Mesendoderm (in vitro differentiated cells): ENCODE measurements at regions not wholly inside any gene's neighbourhood (a gene's known extent, or its start where the extent isn't known, plus 50 kb on each side); places are given as distances from the start of the nearest gene placed in this dataset.
A peak's percentile ranks its signal among the peaks of the same experiment; 100 is the strongest.

ENCODE experiments used
- DNase-seq: peaks from one replicate; pipeline ENCODE4 v3.0.0; 2013
- H2AK5ac ChIP-seq: 2 replicates; pipeline ENCODE4 v1.6.1; 2013; ENCODE audit warnings: low read length, inconsistent platforms
- H2BK120ac ChIP-seq: 2 replicates; pipeline ENCODE4 v1.6.1; 2013; ENCODE audit warnings: low read depth, mild to moderate bottlenecking, low read length, moderate library complexity, mixed read lengths
- H2BK15ac ChIP-seq: replicated peaks from 2 replicates; pipeline ENCODE4 v1.6.1; 2013; ENCODE audit warnings: low read depth, mild to moderate bottlenecking, moderate library complexity
- H2BK5ac ChIP-seq: 2 replicates; pipeline ENCODE4 v1.6.1; 2013; ENCODE audit warnings: low read length, inconsistent platforms
- H3K18ac ChIP-seq: 2 replicates; pipeline ENCODE4 v1.6.1; 2013; ENCODE audit warnings: mild to moderate bottlenecking, low read length, mixed read lengths
- H3K23ac ChIP-seq: one replicate; pipeline ENCODE4 v1.6.1; 2013; ENCODE audit warnings: low read length
- H3K27ac ChIP-seq: 2 replicates; pipeline ENCODE4 v1.5.1; 2013; ENCODE audit warnings: low read depth, mild to moderate bottlenecking, inconsistent platforms, low read length, moderate library complexity
- H3K27me3 ChIP-seq: 2 replicates; pipeline ENCODE4 v1.6.1; 2013; ENCODE audit warnings: low read length, control low read depth, mild to moderate bottlenecking, inconsistent platforms; ENCODE audit not compliant: insufficient read depth, poor library complexity
- H3K36me3 ChIP-seq: 2 replicates; pipeline ENCODE4 v1.6.1; 2013; ENCODE audit warnings: low read length, inconsistent platforms; ENCODE audit not compliant: control insufficient read depth, insufficient read depth
- H3K4ac ChIP-seq: one replicate; pipeline ENCODE4 v1.6.1; 2013; ENCODE audit warnings: low read depth, mild to moderate bottlenecking, low read length, moderate library complexity
- H3K4me1 ChIP-seq: 2 replicates; pipeline ENCODE4 v1.6.1; 2013; ENCODE audit warnings: low read depth, low read length, inconsistent platforms; ENCODE audit not compliant: control insufficient read depth
- H3K4me2 ChIP-seq: 2 replicates; pipeline ENCODE4 v1.6.1; 2013; ENCODE audit warnings: low read length
- H3K4me3 ChIP-seq: 2 replicates; pipeline ENCODE4 v1.5.1; 2013; ENCODE audit warnings: mild to moderate bottlenecking, low read length
- H3K56ac ChIP-seq: one replicate; pipeline ENCODE4 v1.6.1; 2013; ENCODE audit warnings: low read length
- H3K79me1 ChIP-seq: 2 replicates; pipeline ENCODE4 v1.6.1; 2013; ENCODE audit warnings: low read length, inconsistent platforms
- H3K79me2 ChIP-seq: 2 replicates; pipeline ENCODE4 v1.6.1; 2013; ENCODE audit warnings: mild to moderate bottlenecking, low read length; ENCODE audit not compliant: control insufficient read depth, insufficient read depth
- H3K9ac ChIP-seq: 2 replicates; pipeline ENCODE4 v1.6.1; 2013; ENCODE audit warnings: low read length, inconsistent platforms
- H4K5ac ChIP-seq: one replicate; pipeline ENCODE4 v1.6.1; 2013; ENCODE audit warnings: low read length
- H4K8ac ChIP-seq: one replicate; pipeline ENCODE4 v1.6.1; 2013; ENCODE audit warnings: low read depth, mild to moderate bottlenecking, control low read depth, low read length, moderate library complexity
- WGBS: extraction: QIAGEN DNeasy Blood & Tissue Kit; methylation state at CpG from one replicate; pipeline ENCODE4 v1.1.7; 2013; ENCODE audit warnings: low lambda C conversion rate, missing lambda C conversion rate; ENCODE audit not compliant: insufficient coverage; ENCODE audit errors: extremely low coverage; 5-methylcytosine and 5-hydroxymethylcytosine counted together

GRCh38 chr14:46368275-46368674 is 283.3 kb downstream of the RPL10L start:
- Histone ChIP-seq H3K4ac (peak overlapping the region; percentile 98), H3K27ac (peak overlapping the region; percentile 0), H2BK15ac (no peak overlapping the region), H2BK5ac (peak overlapping the region; percentile 57), H3K4me1 (peaks cover 4% of the 10 kb centered on the region), H3K4me3 (no peak overlapping the region), H4K5ac (no peak overlapping the region), H3K9ac (no peak overlapping the region), H4K8ac (no peak overlapping the region), H3K18ac (peak overlapping the region; percentile 11), H3K56ac (peak overlapping the region; percentile 38), H3K23ac (no peak overlapping the region), H3K79me1 (no peaks in the 10 kb centered on the region), H3K27me3 (no peaks in the 10 kb centered on the region), H2AK5ac (peak overlapping the region; percentile 41), H3K36me3 (no peaks in the 10 kb centered on the region), H3K4me2 (no peak overlapping the region), H2BK120ac (no peak overlapping the region), H3K79me2 (no peaks in the 10 kb centered on the region)
- WGBS: no CpG with 5 or more reads among the region's 3 CpGs
- DNase-seq: peak; percentile 21

GRCh38 chr14:46352844-46353243 is 298.7 kb downstream of the RPL10L start:
- Histone ChIP-seq H2BK120ac (no peak overlapping the region), H2BK5ac (no peak overlapping the region), H3K27me3 (no peaks in the 10 kb centered on the region), H4K8ac (no peak overlapping the region), H3K79me1 (no peaks in the 10 kb centered on the region), H3K18ac (no peak overlapping the region), H3K36me3 (no peaks in the 10 kb centered on the region), H3K23ac (no peak overlapping the region), H3K4ac (no peak overlapping the region), H3K56ac (no peak overlapping the region), H2AK5ac (no peak overlapping the region), H4K5ac (no peak overlapping the region), H3K9ac (no peak overlapping the region), H3K27ac (no peak overlapping the region), H3K4me3 (no peak overlapping the region), H3K79me2 (no peaks in the 10 kb centered on the region), H3K4me2 (no peak overlapping the region), H2BK15ac (no peak overlapping the region), H3K4me1 (no peaks in the 10 kb centered on the region)
- no CpG with 5 or more reads among the region's 1 CpG for WGBS
- DNase-seq: no peak

- WGBS: no CpG with 5 or more reads among the region's 4 CpGs
- no peak overlapping the region for H3K23ac ChIP-seq
- DNase-seq: peak; percentile 69
These were observed 307.1 kb downstream of the RPL10L start for GRCh38 chr14:46344327-46344937.

GRCh38 chr14:46325777-46326176 is 325.8 kb downstream of the RPL10L start:
- Histone ChIP-seq H3K4me1 (peaks cover 12% of the 10 kb centered on the region), H3K36me3 (no peaks in the 10 kb centered on the region), H3K27me3 (no peaks in the 10 kb centered on the region), H4K8ac (no peak overlapping the region), H3K56ac (no peak overlapping the region), H2BK5ac (no peak overlapping the region), H3K4me3 (no peak overlapping the region), H3K23ac (no peak overlapping the region), H3K9ac (no peak overlapping the region), H3K79me1 (no peaks in the 10 kb centered on the region), H4K5ac (no peak overlapping the region), H2BK15ac (no peak overlapping the region), H3K18ac (no peak overlapping the region), H3K27ac (no peak overlapping the region), H2AK5ac (no peak overlapping the region), H3K4me2 (no peak overlapping the region), H3K4ac (no peak overlapping the region), H2BK120ac (no peak overlapping the region), H3K79me2 (no peaks in the 10 kb centered on the region)
- no peak for DNase-seq
- no CpG with 5 or more reads among the region's 2 CpGs for WGBS

More at GRCh38 chr14:46344327-46344937, 307.1 kb downstream of the RPL10L start:
- Histone ChIP-seq H4K5ac (no peak overlapping the region), H3K36me3 (no peaks in the 10 kb centered on the region), H2BK5ac (no peak overlapping the region), H3K4me3 (no peak overlapping the region), H3K4me1 (no peaks in the 10 kb centered on the region), H3K56ac (no peak overlapping the region), H3K79me1 (no peaks in the 10 kb centered on the region), H3K79me2 (no peaks in the 10 kb centered on the region), H3K4ac (no peak overlapping the region), H2BK120ac (no peak overlapping the region), H4K8ac (no peak overlapping the region), H2BK15ac (no peak overlapping the region), H3K27me3 (no peaks in the 10 kb centered on the region), H2AK5ac (no peak overlapping the region), H3K9ac (no peak overlapping the region), H3K4me2 (no peak overlapping the region), H3K18ac (no peak overlapping the region), H3K27ac (no peak overlapping the region)

- Histone ChIP-seq H3K18ac (no peak overlapping the region), H4K8ac (no peak overlapping the region), H3K4me2 (no peak overlapping the region), H3K4me3 (no peak overlapping the region), H3K56ac (no peak overlapping the region), H2AK5ac (no peak overlapping the region), H3K79me2 (no peaks in the 10 kb centered on the region), H4K5ac (no peak overlapping the region), H2BK120ac (no peak overlapping the region), H3K4ac (no peak overlapping the region), H3K79me1 (no peaks in the 10 kb centered on the region), H3K36me3 (no peaks in the 10 kb centered on the region), H3K23ac (no peak overlapping the region), H2BK5ac (no peak overlapping the region), H3K27me3 (no peaks in the 10 kb centered on the region), H3K4me1 (peaks cover 12% of the 10 kb centered on the region), H3K27ac (no peak overlapping the region), H3K9ac (no peak overlapping the region), H2BK15ac (no peak overlapping the region)
- peak; percentile 18 for DNase-seq
- no CpG with 5 or more reads among the region's 5 CpGs for WGBS
These were observed 326.4 kb downstream of the RPL10L start for GRCh38 chr14:46325157-46325556.

GRCh38 chr14:46323404-46323762 is 328.2 kb downstream of the RPL10L start:
- no peaks in the 10 kb centered on the region for H3K27me3 ChIP-seq
- H3K4ac ChIP-seq: no peak overlapping the region
- H3K18ac ChIP-seq: no peak overlapping the region
- H3K79me2 ChIP-seq: no peaks in the 10 kb centered on the region
- H2BK120ac ChIP-seq: no peak overlapping the region
- H3K23ac ChIP-seq: no peak overlapping the region
- no peaks in the 10 kb centered on the region for H3K79me1 ChIP-seq
- no peak overlapping the region for H3K4me2 ChIP-seq
- H3K4me3 ChIP-seq: no peak overlapping the region
- H2AK5ac ChIP-seq: no peak overlapping the region
- no peak for DNase-seq
- no peak overlapping the region for H4K5ac ChIP-seq
- no peak overlapping the region for H4K8ac ChIP-seq
- peak overlapping the region; percentile 43 for H3K56ac ChIP-seq
- H3K36me3 ChIP-seq: no peaks in the 10 kb centered on the region
- peaks cover 12% of the 10 kb centered on the region for H3K4me1 ChIP-seq
- H2BK15ac ChIP-seq: no peak overlapping the region
- no peak overlapping the region for H3K27ac ChIP-seq
- H3K9ac ChIP-seq: no peak overlapping the region
- H2BK5ac ChIP-seq: peak overlapping the region; percentile 91
